ENCODE measurements at regions not wholly inside any gene's neighbourhood (a gene's known extent, or its start where the extent isn't known, plus 50 kb on each side); places are given as distances from the start of the nearest gene placed in this dataset.

DNA sequence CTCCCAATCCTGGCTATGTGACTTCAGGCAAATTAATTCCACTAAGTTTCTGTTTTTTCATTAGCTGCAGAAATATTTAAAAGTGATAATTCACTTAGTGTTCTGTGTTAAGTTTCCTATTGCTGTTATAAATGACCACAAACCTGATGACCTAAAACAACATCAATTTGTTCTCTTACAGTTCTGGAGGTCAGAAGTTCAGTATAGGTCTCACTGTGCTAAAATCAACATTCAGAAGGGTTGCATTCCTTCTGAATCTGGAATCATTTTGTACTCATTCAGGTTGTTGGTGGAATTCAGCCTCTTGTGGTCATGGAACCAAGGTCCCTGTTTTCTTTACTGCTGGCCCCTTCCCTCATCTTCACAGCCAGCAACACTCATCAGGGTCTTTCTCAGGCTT, 254.1 kb downstream of the CNTN3 start:
- ChIA-PET CTCF (no interaction called here), POLR2A (no interaction called here)
- TF ChIP-seq, protein P1, sequence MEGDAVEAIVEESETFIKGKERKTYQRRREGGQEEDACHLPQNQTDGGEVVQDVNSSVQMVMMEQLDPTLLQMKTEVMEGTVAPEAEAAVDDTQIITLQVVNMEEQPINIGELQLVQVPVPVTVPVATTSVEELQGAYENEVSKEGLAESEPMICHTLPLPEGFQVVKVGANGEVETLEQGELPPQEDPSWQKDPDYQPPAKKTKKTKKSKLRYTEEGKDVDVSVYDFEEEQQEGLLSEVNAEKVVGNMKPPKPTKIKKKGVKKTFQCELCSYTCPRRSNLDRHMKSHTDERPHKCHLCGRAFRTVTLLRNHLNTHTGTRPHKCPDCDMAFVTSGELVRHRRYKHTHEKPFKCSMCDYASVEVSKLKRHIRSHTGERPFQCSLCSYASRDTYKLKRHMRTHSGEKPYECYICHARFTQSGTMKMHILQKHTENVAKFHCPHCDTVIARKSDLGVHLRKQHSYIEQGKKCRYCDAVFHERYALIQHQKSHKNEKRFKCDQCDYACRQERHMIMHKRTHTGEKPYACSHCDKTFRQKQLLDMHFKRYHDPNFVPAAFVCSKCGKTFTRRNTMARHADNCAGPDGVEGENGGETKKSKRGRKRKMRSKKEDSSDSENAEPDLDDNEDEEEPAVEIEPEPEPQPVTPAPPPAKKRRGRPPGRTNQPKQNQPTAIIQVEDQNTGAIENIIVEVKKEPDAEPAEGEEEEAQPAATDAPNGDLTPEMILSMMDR (IDR thresholded peaks at IDR 0.05; ENCODE audit: control extremely low read depth, extremely low read depth, low read depth, missing control alignments) = no peak
- no peak for DNase-seq (ENCODE audit: extremely low spot score)

DNA sequence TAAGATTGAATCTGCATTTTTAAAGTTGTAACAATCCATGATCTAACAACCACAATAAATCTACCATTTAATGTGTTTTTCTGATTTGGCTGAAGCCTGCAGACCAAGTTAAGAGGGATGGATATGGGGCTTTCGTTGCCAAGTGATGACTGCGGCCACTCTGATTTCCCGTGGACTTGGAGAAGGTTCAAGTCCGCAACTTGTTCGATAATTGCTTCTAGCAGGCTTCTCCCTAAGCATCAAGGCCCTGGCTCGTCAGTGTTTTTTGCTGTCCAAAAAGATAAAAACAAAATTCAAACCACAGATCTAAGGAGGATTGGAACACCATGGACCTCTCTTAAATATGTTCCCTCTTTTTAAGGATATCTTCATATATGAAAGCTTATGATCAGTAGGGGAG, 256.6 kb downstream of the CNTN3 start:
- CTCF ChIA-PET = no interaction called here
- POLR2A ChIA-PET = no interaction called here
- TF ChIP-seq, protein P1 (IDR thresholded peaks at IDR 0.05; ENCODE audit: control extremely low read depth, extremely low read depth, low read depth, missing control alignments) = no peak
- DNase-seq (ENCODE audit: extremely low spot score) = no peak

DNA sequence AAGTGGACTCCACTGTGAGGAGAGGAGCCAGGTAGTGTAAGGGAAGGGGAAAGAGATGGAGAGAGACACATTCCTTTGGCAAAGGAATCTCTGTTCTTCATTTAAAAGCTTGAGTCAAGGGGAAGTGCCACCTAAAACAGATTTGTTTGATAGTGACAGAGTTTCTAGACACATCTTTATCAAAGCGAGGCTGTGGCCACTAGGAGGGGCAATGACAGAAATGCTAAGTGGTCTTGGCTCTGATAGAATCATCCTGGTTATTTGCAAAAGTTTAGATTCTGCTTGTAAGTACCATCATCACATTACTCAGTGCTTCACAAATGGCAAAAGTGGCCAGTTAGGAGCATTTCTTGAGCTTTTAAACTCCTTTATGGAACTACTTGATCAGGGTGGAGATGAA, 261.4 kb downstream of the CNTN3 start:
- no peak for DNase-seq (ENCODE audit: extremely low spot score)
- ChIA-PET CTCF (interaction anchor here (1.0 to 1.5 kb wide), 2 partner anchors 12 to 62 kb away, joined by 3 read pairs; no protein-coding TSS in a partner anchor), POLR2A (no interaction called here)

DNA sequence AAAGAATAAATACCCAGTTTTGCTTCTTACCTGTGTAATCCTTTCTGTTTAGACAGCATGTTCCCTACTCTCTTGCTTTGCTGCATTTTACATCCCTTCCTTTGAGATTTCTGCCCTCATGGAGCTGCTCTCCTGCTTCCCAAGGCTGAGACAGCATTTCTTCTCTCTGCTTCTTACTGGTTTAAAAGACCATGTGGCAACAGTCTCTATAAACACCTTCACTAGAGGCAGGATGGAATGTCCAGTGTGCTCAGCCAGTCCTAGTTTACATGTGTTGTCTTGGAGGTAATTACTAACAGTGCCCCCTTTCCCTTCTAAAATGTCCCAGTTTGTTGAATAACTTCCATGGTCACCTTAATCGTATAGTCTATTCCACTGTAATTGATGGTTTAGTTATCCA, 262.3 kb downstream of the CNTN3 start:
- ChIA-PET POLR2A (no interaction called here), CTCF (interaction anchor here (1.0 to 1.5 kb wide), 2 partner anchors 12 to 63 kb away, joined by 3 read pairs; no protein-coding TSS in a partner anchor)
- no peak for DNase-seq (ENCODE audit: extremely low spot score)
- TF ChIP-seq, protein P1 (IDR thresholded peaks at IDR 0.05; ENCODE audit: control extremely low read depth, extremely low read depth, low read depth, missing control alignments) = no peak

More for the DNA sequence above, 261.4 kb downstream of the CNTN3 start:
- TF ChIP-seq, protein P1 (IDR thresholded peaks at IDR 0.05; ENCODE audit: control extremely low read depth, extremely low read depth, low read depth, missing control alignments) = no peak

DNA sequence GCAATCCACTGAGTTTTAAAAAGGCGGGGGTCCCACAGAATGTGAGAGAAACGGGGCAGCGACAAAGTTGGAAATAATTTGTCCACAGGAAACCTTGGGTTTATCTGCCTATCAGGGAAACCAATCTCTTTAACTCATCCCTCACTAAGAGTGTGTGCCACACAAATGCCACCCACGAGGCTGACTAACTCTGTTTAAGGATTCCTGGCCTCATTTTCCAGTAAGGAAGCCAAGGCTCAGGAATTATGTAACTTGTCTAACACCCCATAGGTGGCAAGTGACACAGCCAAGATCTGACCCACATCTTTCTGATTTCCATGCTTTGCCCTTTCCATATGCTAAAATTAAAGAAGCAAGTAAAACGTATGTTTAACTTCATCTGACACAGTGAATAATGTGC, 263.2 kb downstream of the CNTN3 start:
- no peak for DNase-seq (ENCODE audit: extremely low spot score)
- ChIA-PET POLR2A (no interaction called here), CTCF (no interaction called here)
- TF ChIP-seq, protein P1 (IDR thresholded peaks at IDR 0.05; ENCODE audit: control extremely low read depth, extremely low read depth, low read depth, missing control alignments) = no peak

DNA sequence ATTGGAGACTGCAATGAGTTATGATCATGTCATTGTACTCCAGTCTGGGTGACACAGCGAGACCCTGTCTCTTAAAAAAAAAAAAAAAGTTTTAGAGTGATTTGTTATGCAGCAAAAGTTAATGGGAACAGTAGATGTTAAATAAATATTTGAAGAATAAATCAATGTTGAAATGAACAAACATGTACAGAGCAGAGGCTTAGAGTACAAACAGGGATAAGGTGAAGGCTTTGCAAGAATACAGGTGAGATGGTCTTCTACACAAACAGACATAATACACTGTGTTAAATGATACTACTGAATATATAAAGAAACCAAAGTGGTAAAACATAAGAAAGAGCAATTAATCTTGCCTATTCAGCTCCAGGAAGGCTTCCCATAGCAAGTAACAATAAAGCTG, 265.4 kb downstream of the CNTN3 start:
- CTCF ChIA-PET = no interaction called here
- TF ChIP-seq, protein P1 (IDR thresholded peaks at IDR 0.05; ENCODE audit: control extremely low read depth, extremely low read depth, low read depth, missing control alignments) = no peak
- POLR2A ChIA-PET = no interaction called here
- DNase-seq (ENCODE audit: extremely low spot score) = no peak

Data from GM10248 (cell line).